Keratinocyte (primary cell): ENCODE measurements at regions not wholly inside any gene's neighbourhood (a gene's known extent, or its start where the extent isn't known, plus 50 kb on each side); places are given as distances from the start of the nearest gene placed in this dataset.

Source experiments
- EZH2 ChIP-seq: IDR thresholded peaks from one replicate; pipeline ENCODE4 v1.6.1; 2012; ENCODE audit warnings: inconsistent platforms, mild to moderate bottlenecking, low read length, moderate library complexity
- TF ChIP-seq, protein P1 (sequence below), 3 experiments: IDR thresholded peaks in 1 of 3; conservative IDR thresholded peaks in 1 of 3; optimal IDR thresholded peaks in 1 of 3; 2 replicates in 2 of 3; 3 replicates in 1 of 3; pipeline versions ENCODE3 to v1.5.1; 2011; ENCODE audit warnings: low read length in 3 of 3, mild to moderate bottlenecking in 3 of 3, moderate library complexity in 2 of 3, control low read depth in 1 of 3, inconsistent platforms in 1 of 3; ENCODE audit not compliant: insufficient read depth in 2 of 3; ENCODE audit errors: extremely low read depth in 1 of 3

DNA sequence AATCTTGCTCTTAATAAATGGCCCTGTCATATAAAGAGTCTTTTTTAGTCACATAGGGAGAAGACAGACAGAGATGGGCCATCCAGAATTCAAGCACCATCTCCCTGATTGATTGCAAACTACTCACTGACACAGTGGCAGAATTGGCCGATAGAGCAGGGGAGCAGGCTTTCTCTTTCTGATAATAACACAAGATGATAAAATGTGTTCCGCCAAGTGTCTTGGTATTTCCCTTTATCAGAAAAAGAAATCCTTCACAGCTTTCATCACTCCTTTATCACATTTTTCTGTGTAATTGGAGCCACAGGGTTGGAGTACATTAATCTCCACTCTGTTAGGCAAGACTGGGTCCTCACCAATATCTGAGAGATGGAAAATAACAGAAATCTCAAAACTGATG, 406.0 kb downstream of the TMEM135 start:
- no peak for TF ChIP-seq EZH2
- TF ChIP-seq, protein P1, sequence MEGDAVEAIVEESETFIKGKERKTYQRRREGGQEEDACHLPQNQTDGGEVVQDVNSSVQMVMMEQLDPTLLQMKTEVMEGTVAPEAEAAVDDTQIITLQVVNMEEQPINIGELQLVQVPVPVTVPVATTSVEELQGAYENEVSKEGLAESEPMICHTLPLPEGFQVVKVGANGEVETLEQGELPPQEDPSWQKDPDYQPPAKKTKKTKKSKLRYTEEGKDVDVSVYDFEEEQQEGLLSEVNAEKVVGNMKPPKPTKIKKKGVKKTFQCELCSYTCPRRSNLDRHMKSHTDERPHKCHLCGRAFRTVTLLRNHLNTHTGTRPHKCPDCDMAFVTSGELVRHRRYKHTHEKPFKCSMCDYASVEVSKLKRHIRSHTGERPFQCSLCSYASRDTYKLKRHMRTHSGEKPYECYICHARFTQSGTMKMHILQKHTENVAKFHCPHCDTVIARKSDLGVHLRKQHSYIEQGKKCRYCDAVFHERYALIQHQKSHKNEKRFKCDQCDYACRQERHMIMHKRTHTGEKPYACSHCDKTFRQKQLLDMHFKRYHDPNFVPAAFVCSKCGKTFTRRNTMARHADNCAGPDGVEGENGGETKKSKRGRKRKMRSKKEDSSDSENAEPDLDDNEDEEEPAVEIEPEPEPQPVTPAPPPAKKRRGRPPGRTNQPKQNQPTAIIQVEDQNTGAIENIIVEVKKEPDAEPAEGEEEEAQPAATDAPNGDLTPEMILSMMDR (optimal IDR thresholded peaks at IDR 0.05 in 1 of 3, IDR thresholded peaks at IDR 0.05 in 1 of 3, conservative IDR thresholded peaks at IDR 0.05 in 1 of 3; ENCODE audit: extremely low read depth in 1 of 3, insufficient read depth in 2 of 3, low read length in 3 of 3), result no peak
